CD4-positive, alpha-beta T cell treated with Interleukin-2 at 100 ng/mL for 4 hours (primary cell): ENCODE measurements at regions not wholly inside any gene's neighbourhood (a gene's known extent, or its start where the extent isn't known, plus 50 kb on each side); places are given as distances from the start of the nearest gene placed in this dataset.

Source experiments
- DNase-seq: peaks from one replicate; pipeline ENCODE4 v3.0.0-alpha.2; 2020; ENCODE audit warnings: low spot score

DNA sequence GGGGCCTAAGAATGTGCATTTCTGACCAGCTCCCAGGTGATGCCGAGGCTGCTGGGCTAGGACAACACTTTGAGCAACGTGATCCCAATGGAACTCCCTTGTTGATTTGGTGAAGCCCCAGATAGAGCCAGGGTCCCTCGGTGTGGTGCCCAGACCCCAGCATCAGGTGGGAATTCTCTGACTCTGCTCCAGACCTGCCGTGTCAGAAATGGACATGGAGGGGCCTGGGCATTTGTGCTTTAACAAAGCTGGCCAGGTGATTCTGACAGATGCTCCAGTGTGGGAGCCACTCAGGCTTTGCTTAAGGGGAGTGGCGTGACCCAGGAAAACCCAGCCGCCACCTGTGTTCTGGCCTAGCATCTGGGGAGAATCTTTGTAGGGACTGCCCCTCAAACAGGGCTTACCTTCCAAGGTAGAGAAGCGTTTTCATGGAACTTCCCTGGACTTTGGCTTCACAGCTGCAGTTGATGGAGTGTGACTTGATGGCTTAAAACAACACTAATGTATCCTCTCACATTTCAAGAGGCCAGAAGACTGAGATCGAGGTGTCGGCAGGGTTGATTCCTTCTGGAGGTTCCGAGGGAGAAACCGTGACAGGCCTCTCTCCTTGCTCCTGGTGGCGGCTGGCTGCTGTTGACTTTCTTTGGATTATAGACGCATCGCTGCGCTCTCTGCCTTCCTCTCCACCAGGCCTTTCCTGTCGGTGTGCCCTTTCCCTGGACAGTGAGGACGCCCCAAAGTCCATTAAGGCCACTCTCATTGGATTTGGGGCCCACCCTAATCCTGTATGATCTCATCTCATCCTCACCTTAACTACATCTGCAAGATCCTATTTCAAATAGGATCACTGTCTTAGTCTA, 57.0 kb upstream of the HDAC4 start:
- no peak for DNase-seq

DNA sequence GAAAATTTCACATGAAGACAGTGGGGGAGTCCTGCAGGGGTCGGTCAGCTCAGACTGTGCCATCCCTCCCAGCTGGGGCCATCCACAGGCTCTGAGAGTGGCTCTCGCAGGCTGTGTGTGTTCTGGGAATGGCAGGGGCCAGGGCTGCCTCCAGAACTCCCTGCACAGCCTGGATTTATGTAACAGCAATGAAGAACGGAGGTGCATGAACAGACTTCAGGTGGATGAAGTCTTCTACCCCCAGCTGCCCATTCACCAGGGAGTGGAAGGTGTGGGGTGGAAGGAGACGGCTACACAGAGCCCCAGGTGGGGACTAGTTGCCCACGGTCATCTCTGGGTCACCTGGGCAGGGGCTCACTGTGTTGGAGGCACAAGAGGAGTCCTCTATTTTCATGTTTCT, 56.1 kb upstream of the HDAC4 start:
- no peak for DNase-seq

- no peak for DNase-seq
These were observed 54.8 kb upstream of the HDAC4 start for GRCh38 chr2:239455436-239456203.

DNA sequence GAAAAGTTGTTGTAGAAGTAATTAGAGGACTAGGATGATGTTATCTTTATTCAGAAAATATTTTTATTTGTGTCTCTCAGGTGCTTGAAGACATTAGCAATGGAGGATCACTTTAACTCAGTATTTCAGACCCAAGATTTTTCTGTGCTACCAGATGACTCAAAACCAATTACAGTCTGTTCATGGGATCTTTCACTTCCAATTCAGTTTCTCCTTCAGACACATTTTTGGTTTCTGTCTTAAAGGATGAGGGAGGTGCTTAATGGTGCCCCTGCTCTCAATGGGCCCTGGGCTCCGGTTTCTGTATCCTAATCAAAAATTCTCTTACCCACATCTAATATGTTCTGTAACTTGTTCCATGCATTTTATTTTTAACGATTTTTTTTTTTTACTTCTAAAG, 53.7 kb upstream of the HDAC4 start:
- no peak for DNase-seq
